NB4 (cell line): ENCODE measurements at regions not wholly inside any gene's neighbourhood (a gene's known extent, or its start where the extent isn't known, plus 50 kb on each side); places are given as distances from the start of the nearest gene placed in this dataset.
"Not testable (repeated sequence)": the region's sequence is repeated elsewhere in the genome, so short reads cannot be mapped to it uniquely, and the experiment has no call there.

ENCODE experiments used
- DNase-seq: peaks from one replicate; pipeline ENCODE4 v3.0.0; 2010; ENCODE audit warnings: low read depth
- H3K4me3 ChIP-seq: one replicate; pipeline ENCODE4 v1.5.1; 2011; ENCODE audit warnings: mild to moderate bottlenecking, low read depth, low read length, moderate library complexity
- CTCF ChIP-seq: IDR thresholded peaks from one replicate; pipeline ENCODE4 v1.5.1; 2012; ENCODE audit warnings: low read depth, low read length
- MAX ChIP-seq: IDR thresholded peaks from 2 replicates; pipeline ENCODE4 v1.6.1; 2011; ENCODE audit warnings: low read depth, low read length
- MYC ChIP-seq: IDR thresholded peaks from 2 replicates; pipeline ENCODE4 v1.6.1; 2011; ENCODE audit warnings: low read depth, low read length
- POLR2A ChIP-seq: IDR thresholded peaks from 2 replicates; pipeline ENCODE4 v1.6.1; 2011; ENCODE audit warnings: mild to moderate bottlenecking; ENCODE audit not compliant: insufficient read length; ENCODE audit errors: extremely low read depth

DNA sequence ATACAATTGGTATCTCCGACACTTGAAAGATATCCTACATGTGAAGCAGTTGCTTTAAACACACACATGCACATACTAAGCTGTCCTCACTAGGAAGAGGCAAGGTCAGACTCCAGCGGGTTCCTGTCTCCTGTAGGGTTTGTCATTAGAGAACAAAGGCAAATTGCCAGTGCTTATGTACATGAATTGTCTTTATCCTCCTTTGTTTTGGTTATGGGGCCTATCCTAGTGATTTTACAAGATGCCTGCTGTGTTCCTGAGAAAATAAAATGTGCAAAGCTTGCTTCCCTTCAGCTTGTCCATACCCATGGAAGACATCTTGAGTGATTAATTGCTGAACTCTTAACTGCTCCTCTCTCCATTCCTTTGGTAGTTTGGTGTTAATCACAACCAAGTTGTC is 86.7 kb upstream of the SLC39A10 start:
- DNase-seq: no peak
- TF ChIP-seq MYC: no peak
- no peak for TF ChIP-seq POLR2A
- no peak for TF ChIP-seq CTCF
- no peak for TF ChIP-seq MAX

GRCh38 chr2:195569255-195569654 is 87.8 kb upstream of the SLC39A10 start:
- no peak overlapping the region for H3K4me3 ChIP-seq
- DNase-seq: no peak
- no peak for TF ChIP-seq MYC
- TF ChIP-seq POLR2A: no peak
- TF ChIP-seq MAX: no peak
- TF ChIP-seq CTCF: no peak

More for the DNA sequence above, 86.7 kb upstream of the SLC39A10 start:
- no peak overlapping the region for H3K4me3 ChIP-seq

- H3K4me3 ChIP-seq, DNase-seq: not testable (repeated sequence)
These were observed 92.3 kb upstream of the SLC39A10 start for GRCh38 chr2:195564625-195565135.

DNA sequence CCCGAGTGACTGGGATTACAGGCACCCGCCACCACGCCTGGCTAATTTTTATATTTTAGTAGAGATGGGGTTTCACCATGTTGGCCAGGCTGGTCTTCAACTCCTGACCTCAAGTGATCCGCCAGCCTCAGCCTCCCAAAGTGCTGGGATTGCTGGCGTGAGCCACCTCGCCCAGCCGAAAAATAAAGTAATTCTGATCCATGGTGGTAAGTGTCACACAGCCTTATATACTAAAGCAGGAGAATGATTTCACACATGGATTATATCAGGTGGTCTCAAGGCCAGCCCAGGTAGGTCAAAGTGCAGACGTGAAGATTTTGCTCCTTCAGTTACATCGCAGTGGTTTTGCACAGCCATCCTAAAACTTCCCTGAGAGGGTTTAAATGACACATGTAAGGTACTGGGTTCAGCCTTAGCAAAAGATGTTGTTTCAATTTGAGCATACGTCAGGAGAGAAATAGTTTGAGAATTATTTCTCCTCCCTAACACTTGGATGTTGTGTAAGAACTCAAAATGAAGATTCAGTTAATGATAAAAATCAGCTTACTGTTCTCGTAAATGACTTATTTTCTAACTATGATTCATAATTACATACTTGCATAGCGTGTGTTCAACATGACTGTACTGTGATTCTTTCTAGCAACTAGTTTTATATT is 93.0 kb upstream of the SLC39A10 start:
- TF ChIP-seq MYC (no peak), MAX (no peak), CTCF (no peak), POLR2A (no peak)
- DNase-seq: peak; percentile 35
- no peak overlapping the region for H3K4me3 ChIP-seq

GRCh38 chr2:195562570-195563566 is 94.2 kb upstream of the SLC39A10 start:
- no peak for DNase-seq

More at GRCh38 chr2:195562570-195563566, 94.2 kb upstream of the SLC39A10 start:
- no peak overlapping the region for H3K4me3 ChIP-seq
- TF ChIP-seq CTCF: no peak
- no peak for TF ChIP-seq MAX
- TF ChIP-seq MYC: no peak
- TF ChIP-seq POLR2A: no peak
